ENCODE measurements at regions not wholly inside any gene's neighbourhood (a gene's known extent, or its start where the extent isn't known, plus 50 kb on each side); places are given as distances from the start of the nearest gene placed in this dataset.
"Not testable (repeated sequence)": the region's sequence is repeated elsewhere in the genome, so short reads cannot be mapped to it uniquely, and the experiment has no call there.

DNA sequence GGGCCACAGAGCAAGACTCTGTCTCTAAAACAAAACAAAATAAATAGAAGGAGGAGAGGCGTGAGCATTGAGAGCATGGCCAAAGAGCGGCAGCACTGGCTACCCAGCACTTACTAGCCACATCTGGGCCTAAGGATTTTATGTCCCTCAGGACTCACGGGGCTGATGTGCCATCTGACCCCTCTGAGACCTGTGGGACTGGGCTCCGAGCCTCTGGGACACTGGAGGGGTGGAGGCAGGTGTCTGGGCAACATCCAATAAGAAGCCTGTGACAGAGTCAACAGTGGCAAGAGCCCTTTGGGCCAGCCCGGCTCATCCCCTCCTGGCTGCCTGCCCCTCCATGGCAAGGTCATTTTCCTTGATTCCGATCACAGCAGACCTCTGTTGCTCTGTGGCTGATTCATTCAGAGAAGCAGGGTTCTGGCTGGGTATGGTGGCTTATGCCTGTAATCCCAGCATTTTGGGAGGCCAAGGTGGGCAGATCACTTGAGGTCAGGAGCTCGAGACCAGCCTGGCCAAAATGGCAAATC, 60.7 kb downstream of the RRM2 start:
- DNase-seq = no peak

DNA sequence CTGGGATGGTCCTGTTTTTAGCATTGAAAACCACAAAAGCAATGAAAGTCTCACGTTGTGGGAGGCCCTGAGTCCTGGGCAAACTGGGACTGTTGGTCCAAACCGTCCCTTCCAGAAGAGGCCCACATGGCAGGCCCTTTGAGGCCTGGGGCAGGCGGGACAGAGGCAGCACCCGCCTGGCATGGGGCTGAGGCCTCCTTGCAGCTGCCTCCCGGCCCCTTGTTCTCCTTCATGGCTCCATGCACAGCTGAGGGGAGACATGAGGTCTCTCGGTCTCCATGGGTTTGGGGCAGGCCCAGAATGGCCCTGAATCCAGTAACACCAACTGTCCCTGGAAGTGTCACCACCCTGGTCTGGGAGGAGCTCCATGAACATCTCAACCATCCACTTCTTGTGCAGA, 61.9 kb downstream of the RRM2 start:
- DNase-seq = no peak

DNA sequence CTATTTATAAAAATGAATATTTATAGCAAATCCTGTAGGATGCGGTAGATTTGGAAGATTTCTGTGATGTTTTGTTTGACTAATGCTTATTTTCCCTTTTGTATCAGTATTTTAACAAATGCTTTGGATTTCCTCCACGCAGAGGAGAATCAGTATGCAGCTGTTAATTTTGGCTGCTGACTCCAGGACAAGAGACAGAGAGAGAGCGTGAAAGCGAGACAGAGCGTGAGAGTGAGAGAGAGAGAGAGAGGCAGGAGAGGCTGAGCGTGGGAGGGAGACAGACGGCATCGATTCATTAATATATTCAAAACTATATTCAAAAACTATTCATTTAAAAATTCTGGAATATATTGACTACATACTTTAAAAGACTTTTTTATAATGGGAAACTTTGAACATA, 62.5 kb downstream of the RRM2 start:
- DNase-seq = no peak

DNA sequence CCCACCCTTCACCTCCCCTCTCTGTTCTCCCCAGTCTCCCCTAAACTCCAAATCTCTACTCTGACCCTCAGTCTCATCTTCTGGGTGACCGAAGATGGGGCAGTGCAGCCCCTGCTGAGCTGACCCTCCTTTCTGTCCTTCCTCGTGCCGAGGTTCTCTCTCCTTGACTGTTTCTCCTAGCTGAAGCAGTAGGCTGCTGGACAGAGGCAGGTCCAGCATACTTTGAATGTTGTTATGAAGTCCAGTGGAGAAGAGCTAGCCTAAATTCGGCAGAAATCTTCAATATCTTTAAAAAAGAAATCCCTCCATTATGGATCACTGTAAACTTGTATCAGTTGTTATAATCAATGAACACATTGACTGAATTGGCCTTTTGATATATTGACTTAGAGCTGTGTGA, 63.2 kb downstream of the RRM2 start:
- DNase-seq = no peak

DNA sequence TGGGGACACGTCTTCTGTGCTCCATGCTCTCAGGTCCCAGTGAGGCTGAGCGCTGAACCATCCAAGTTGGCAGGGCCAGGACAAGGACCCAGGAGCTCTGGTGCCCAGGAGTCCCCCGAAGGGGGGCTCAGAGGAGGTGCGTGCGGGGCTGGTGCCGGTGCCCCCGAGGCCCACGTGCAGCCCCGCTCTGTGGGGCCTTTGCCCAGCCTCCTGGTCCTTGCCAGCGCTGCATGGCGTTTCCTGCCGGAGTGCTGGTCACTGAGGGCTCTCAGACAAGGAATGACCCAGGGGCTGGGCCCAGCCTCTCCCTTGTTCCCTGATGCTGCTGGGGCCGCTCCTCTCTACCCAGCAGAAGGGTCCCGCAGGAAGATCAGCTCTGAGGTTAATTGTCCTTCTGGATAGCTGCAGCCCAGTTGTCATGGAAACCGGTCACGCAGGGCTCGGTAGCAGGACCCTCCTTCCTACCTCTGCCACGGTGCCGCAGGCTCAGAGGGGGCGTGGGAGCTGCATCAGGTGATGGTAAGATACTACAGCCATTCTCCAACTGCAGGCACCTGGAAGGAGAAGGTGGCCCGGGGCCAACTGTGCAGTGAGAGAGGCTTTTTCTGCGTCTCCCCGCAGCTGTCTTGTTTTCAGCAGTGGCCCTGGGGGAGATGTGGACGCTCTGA, 64.5 kb downstream of the RRM2 start:
- DNase-seq = no peak

DNA sequence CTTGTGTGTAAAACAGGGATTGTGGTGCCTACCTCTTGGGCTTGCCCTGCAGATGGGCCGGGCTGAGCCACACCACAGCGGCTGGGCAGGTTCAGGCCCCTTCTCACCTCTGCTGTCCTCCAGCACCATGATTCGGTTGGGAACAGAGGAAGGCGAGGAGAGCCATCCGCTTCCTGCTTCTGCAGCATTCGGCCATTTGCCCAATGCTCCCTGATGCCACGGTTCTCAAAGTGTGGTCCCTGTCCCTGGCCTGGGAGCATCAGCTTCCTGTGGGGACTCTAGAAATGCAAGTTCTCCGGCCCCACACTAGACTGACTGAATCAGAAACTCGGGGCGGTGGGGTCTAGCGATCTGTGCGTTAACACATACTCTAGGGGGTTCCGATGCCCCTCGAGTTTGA, 65.1 kb downstream of the RRM2 start:
- DNase-seq = no peak

DNA sequence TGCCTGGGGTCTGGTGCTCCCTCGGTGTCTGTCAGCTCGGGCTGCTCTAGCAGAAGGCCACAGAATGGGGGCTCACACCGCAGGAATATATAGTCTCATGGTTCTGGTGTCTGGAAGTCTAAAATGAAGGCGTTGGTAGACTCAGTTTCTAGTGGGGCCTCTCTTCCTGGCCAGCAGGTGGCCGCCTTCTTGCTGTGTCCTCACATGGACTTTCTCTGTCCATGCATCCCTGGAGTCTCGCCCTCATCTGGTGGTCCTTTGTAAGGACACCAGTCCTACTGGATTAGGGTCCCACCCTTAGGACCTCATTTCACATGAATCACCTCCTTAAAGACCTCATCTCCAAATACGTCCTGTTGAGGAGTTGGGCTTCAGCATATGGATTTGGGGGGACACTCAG, 65.7 kb downstream of the RRM2 start:
- DNase-seq = no peak

DNA sequence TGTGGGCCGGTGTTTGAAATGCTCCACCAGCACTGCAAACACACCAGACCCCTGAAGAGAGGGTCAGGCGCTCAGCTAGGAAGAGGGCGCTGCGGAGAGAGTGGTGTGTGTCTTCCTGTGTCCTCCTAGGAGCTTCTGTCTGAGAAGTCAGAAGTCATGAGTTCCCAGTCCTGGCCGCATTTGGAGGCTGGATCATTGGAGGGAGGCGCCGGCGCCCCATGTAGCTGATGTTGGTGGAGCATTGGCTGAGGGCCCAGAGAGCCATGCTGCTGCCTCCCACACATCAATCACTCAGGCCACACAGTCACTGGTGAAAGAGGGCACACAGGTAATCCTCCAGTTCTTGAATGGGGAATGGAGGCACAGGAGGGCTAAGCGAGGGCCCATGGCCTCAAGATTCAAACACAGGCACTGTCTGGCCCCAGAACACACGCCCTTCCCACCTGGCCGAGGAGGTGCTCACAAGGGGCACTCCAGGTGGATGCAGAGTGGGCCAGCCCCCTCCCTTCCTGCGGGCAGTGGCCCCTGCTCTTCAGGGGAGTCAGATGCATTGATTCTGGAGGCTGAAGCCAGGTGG, 66.3 kb downstream of the RRM2 start:
- DNase-seq = no peak

DNA sequence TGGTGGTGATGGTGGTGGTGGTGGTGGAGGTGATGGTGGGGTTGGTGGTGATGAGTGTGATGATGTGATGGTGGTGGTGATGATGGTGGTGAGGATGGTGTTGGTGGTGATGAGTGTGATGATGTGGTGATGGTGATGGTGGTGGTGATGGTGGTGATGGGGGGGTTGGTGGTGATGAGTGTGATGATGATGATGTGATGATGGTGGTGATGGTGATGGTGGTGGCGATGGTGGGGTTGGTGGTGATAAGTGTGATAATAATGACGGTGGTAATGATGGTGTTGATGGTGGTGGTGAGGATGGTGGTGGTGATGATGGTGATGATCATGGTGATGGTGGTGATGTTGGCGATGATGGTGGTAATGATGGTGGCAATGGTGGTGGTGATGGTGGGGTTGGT, 67.7 kb downstream of the RRM2 start:
- DNase-seq = no peak

DNA sequence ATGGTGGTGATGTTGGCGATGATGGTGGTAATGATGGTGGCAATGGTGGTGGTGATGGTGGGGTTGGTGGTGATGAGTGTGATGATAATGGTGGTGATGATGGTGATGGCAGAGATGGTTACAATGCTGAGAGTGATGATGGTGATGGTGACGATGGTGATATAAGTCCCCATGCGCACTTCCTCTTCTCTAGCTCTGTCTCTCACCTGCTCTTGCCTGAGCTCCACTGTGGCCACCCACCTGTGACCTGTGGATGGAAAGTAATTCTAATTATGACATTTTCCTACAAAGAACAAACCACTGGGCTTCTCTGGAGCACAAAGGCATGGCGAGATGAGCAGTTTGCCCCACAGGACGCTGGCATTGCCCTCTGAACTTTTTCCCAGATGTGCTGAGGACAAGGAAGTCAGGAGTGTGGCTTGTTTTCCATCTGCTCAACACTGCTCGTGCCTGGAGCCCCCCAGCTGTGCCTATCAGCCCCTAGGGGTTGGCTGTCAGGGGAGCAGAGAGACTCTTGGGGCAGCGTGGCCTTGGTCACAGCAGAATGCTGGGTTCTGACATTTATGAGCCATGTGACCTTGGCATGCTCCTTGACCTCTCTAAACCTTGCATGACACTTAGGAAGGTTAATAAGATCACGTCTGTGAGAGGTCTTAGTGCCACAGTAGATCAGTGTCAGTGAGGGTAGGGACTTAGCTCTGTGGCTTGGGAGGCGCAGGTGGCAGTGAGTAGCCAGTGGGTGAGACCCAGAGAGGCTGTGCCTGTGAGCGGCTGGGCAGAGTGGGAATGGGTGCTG, 68.4 kb downstream of the RRM2 start:
- DNase-seq = no peak

DNA sequence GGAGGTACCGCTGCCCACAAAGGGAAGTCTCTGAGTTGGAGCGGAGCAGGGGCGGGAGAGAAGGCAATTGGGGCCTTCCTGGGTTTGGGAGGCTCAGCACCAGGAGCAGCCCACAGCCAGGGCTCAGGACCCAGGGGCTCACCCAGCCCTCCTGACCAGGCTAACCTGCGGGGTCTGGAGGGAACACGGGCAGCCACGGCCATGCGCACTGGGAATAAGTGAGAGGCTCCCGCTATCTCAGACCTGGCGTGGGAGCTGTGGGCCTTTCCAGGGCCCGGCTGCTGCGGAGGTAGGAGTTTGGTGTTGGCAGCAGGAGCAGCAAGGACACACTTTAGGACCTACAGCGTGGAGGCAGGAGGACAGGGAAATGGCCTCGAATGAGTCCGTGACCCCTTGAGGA, 69.0 kb downstream of the RRM2 start:
- no peak for DNase-seq

DNA sequence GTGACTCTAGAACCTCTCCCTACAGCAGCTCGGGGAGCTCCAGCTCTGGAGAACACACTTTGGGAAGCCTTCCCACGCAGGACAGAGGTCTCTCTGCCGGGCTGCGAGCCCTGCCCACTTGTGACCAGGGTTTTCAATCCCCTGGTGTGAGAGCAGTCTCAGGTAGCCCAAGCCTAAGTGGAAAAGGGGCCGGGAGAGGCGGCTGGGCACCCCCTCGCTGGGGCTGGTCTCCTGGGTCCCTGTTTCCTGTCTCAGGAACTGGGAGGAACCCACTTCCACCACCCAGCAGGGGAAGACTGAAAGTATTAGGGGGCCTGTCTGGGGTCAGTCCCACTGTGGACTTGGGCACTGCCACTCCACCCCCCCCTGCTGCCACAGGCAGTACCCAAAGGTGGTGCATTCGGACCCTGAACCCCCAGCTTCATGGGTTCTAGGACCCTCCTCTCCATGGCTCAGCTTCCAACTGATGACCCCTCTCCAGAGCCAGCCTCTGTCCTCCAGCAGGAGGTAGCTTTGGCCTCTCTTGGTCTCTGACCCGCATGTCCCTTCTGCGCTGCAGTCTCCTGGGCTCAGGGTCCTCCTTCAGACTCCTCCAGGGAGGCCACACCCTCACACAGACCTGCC, 70.0 kb downstream of the RRM2 start:
- no peak for DNase-seq

DNA sequence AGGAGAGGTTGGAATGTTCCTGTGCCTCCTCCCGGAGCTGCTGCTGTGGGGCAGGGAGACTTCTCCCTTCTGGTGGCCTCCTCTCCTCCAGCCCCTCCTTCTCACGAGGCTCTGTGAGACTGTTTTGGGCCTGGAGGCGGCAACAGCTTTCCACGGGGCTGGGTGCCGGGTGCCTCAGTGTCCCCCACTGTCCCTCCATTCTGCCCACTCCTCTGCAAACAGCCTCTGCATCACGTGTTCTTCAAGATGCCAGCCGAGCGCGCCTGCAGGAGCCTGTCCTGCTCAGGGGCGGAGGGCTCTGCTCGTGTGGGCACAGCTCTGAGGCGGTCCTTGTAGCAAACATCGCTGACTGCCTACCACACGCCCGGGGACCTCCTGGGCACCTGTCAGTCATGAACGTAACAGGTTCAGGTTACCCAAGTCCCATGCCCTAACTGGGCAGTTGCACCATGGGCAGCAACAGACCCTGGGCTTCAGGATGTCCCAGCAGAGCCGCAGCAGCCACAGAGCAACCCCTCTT, 70.8 kb downstream of the RRM2 start:
- no peak for DNase-seq

DNA sequence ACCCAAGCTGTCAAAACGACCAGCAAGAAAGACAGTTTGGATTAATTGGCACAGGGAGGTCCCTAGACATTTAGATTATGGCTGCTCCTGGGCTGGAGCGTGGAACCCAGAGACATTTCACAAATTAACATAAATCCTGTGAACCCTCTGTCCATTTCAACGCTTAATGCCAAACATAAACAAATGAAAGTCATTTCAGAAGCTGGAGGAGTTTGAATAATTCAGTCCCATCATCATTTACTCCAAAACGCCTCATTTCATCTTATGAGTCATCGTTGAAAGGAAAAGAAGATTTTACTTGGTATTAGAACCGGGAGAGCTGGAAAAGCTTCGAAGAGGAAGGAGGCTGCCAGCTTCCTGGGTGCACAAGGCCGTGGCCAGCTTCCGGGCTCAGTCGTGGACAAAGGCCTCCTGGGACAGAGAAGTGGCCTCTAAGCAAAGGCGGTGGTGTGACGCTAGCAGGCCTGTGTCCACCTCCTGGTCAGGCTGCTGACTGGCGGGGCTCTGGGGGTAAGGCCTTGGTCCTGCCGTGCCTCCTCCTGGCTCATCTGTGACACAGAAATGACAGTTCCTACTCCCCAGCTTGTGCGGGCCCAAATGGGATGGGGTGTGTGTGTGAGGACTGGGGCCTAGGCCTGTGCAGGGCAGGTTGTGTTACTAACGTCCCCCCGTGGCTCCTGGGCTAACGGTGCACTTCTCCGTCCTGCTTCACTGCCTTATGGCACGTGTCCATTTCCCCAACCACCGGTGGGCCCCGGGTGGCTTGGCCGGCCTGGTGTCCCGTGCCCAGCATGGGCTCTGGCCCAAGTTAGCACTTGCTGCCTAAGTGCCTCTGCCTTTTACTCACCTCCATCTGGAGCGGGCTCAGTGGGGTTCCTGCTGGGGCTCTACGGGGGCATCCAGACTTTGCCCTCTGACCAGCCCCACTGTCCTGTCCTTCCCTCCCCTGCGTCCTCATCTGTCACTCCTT, 71.6 kb downstream of the RRM2 start:
- no peak for DNase-seq

DNA sequence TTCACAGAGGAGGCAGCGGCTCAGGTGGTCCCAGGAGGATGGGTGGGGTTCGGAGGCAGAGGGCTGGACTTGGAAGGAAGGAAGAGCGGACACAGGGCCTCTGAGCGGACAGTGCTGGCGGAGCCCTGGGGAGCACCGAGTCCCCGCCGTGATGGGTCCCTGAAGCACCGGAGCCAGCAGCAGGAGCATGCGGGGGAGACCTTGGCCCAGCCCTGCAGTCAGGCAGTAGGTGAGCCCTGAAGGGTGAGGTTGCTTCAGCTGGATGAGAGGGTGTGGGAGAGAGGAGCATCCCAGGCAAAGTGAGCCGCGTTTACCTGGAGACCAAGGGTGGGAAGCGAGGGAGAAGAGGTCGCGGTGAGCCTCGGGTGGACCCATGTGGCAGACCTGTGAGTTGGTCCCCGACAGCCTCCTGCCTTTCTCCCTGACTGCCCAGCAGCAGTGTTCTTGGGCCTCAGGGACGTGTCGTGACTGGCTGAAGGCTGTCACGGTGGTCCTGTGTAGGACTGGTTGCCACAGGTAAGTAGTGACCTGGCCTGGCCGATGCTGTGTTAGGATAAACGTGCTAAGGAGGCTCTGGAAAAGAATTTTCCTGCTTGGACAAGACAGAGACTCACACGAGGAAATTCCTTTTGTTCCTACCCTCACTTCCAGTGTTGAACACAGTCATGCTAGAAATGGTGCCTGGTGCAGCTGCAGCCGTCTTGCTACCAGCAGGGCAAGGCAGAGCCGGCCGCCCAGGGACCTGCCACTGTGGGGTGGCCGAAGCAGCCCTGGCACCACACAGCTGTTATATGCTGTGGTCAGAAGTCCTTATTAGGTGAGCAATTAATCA, 73.0 kb downstream of the RRM2 start:
- DNase-seq = no peak

DNA sequence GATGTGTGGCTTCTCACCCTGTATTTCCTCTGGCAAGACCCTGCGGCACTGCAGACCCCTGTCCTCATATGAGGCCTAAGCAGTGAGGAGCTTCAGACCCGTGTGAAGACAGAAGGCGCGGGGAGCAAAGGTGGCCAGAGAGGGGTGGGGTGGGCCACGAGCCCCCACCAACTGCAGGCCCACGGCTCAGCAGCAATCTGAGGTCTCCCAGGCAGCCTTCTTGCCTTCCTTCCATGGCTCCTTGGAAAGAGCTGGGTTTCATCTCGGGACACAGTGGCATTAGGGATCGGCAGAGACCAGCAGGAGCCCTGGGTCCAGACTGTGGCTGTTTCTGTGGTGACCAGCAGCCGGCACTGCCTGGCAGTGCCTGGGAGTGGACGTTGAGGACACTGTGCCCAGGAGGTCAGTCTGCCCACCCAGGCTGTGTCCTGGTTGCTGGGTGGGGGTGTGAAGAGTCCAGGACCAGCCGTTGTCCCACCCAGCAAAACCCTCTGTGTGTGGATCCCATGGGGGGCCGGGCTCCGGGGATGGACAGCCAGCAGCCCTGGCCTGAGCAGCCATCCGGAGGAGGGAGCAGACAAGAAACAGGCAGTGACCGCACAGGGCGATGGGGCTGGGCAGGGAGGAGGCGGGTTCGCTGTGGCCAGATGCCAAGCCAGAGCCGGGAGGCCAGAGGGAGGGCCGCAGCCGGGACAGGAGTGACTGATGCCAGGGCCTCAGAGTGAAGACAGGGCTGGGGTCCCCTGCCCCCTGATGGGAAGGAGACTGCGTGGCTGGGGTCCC, 73.8 kb downstream of the RRM2 start:
- DNase-seq = no peak

DNA sequence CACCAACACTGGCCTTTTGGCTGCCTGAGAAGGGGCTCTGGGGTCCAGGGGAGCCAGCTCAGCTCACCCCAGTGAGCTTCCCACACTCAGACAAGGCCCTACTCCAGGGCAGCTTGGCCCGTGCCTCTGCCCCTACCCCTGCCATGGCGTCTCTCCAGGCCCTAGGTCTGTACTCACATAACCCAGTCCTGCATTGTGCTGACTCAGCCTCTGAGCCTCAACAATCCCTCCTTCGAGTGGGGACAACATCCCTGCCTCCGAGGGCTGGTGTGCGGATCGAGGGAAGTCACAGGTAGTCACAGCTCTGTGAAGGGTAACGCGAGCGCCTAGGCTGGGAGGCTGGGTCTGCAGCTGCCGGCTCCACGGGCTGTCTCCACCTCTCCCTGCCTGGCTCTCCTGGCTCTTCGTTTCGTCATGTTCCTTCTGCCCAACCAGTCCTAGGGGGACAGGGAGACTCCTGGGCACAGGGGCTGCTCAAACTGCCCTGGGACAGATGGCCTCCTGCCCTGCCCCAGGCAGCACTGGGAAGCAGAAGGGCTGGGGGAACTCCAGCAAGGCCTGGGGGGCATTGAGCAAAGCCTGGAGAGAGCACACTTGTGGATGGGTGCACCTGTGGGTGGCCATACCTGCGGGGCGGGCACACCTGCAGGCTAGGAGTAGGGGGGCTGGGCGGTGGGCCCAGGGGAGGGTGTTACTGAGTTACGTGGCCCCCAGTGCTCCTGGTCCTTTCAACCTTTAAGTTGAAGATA, 74.6 kb downstream of the RRM2 start:
- no peak for DNase-seq

DNA sequence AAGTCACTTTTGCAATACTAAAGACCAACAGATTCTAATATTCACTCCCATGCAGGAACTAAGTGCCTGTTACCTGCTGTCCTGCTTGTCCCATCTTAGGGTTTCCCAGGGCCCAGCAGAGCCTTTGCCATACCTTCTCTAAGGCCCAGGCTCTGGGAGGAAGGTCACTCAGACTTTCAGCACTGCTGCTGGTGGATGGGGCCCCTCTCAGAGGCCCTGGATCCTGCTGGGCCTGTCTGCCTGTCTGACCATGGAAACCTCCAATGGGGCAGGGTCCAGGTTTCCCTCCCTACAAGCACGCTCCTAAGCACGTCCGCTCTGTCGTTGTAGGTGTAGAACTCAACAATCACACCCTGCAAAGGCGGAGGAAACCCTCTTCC, 75.1 kb downstream of the RRM2 start:
- no peak for DNase-seq

DNA sequence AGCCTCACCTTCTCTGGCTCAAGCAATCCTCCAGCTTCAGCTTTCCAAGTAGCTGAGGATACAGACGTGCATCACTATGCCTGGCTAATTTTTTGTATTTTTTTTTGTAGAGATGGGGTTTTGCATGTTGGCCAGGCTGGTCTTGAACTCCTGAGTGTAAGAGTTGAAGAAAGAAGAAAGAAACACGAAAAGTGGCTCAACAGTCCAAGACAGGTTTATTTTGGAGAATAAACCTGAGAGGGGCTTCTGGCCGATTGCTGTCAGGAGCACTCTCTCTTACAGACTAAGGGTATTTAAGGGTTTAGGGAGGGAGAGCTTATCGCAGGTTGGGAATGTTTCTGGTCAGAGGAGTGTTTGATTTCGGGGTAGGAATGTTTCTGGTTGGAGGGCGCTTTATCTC, 75.9 kb downstream of the RRM2 start:
- DNase-seq = not testable (repeated sequence)

DNA sequence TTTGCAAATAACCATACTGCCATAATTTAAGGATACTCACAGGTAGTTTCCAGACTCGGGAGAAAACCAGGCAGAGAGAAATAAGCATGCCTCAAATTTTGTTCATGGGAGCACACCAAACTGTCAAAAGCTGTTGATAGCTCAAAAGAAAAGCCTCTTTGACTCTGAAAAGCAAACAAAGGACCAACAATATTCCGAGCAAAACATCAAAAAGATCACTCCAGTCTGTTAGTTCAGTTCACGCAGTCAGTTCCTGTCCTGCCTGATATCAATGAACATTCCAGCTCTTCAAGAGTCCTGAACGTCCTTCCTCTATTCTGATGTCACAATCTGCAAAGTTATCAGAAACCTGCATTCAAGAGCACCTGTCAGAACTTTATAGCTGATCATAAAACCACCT, 78.7 kb downstream of the RRM2 start:
- no peak for DNase-seq
